ENCODE measurements at regions not wholly inside any gene's neighbourhood (a gene's known extent, or its start where the extent isn't known, plus 50 kb on each side); places are given as distances from the start of the nearest gene placed in this dataset.

DNA sequence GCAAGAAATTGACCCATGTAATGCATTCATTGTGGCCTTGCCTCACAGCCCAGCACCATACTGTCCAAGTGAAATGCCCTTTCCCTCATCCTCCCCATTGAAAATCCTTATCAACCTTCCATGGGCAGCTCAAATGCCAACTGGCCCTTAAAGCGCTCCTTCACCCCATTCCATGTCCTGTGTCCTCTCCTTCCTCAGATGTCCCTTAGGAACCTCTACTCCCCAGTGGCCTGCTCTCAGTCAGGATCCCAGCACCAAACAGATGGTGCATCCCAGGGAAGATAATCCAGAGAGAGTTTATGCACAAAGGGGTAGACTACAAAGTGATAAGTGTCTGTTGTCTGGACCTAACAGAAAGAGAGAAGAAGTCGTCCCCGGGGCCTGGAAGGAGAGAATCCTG lies 407.4 kb upstream of the ZNF507 start:
- H3K27ac ChIP-seq (ENCODE audit: low read depth in 2 of 2, low read length in 2 of 2): no peak overlapping the region
- no peaks in the 10 kb centered on the region for H3K9me3 ChIP-seq (ENCODE audit: control insufficient read depth in 2 of 2, low read length in 2 of 2)
- no peaks in the 10 kb centered on the region for H3K4me1 ChIP-seq (ENCODE audit: control insufficient read depth in 2 of 2, insufficient read depth in 2 of 2, low read length in 2 of 2)
- H3K4me3 ChIP-seq (ENCODE audit: low read length in 2 of 2): no peak overlapping the region
- no peak overlapping the region for H3K9ac ChIP-seq (ENCODE audit: low read depth in 1 of 2, low read length in 2 of 2)
- no peaks in the 10 kb centered on the region for H3K36me3 ChIP-seq (ENCODE audit: control insufficient read depth in 2 of 2, insufficient read depth in 2 of 2, low read length in 2 of 2)
- H3K27me3 ChIP-seq (ENCODE audit: control insufficient read depth in 2 of 2, insufficient read depth in 2 of 2, low read length in 2 of 2): no peaks in the 10 kb centered on the region

DNA sequence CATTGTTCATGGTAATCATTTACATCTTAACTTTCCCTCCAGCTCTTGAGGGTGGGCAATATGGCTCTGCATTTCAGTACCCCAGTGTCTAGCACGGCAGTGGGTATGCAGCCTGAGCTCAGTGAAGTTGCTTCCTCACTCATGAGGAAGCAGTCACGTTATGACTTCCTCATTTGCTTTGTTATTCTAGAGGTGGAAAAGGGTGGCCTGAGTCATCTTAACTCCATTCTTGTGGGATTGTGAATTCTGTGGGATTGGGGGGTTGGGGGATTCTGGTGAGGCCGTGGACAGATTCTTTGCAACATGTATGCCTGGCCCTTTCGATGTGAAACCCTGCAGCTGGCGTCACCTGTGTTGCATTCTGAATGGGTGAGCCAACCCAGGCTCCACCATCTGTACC lies 406.7 kb upstream of the ZNF507 start:
- no peak overlapping the region for H3K9ac ChIP-seq (ENCODE audit: low read depth in 1 of 2, low read length in 2 of 2)
- no peak overlapping the region for H3K27ac ChIP-seq (ENCODE audit: low read depth in 2 of 2, low read length in 2 of 2)
- H3K4me1 ChIP-seq (ENCODE audit: control insufficient read depth in 2 of 2, insufficient read depth in 2 of 2, low read length in 2 of 2): no peaks in the 10 kb centered on the region
- H3K27me3 ChIP-seq (ENCODE audit: control insufficient read depth in 2 of 2, insufficient read depth in 2 of 2, low read length in 2 of 2): no peaks in the 10 kb centered on the region
- H3K9me3 ChIP-seq (ENCODE audit: control insufficient read depth in 2 of 2, low read length in 2 of 2): no peaks in the 10 kb centered on the region
- H3K4me3 ChIP-seq (ENCODE audit: low read length in 2 of 2): no peak overlapping the region
- H3K36me3 ChIP-seq (ENCODE audit: control insufficient read depth in 2 of 2, insufficient read depth in 2 of 2, low read length in 2 of 2): no peaks in the 10 kb centered on the region

DNA sequence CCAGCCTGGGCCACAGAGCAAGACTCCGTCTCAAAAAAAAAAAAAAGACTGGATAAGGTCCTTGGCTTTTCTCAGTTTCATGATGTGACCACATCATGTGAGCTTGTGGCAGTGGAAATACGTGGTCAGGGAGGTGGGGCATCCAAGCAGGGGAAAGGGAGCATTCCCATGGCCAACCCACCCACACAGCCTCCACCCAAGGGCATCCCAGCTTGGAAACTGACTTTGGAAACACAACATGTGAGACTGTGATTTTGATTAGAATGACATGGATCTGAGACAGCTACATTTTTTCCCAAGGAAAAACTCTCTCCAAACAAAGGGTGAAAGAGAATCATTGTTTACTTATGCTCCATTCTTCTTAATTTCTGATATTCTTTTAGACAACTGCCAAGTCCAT lies 405.0 kb upstream of the ZNF507 start:
- Histone ChIP-seq H3K4me3 (ENCODE audit: low read length in 2 of 2) (no peak overlapping the region), H3K9ac (ENCODE audit: low read depth in 1 of 2, low read length in 2 of 2) (no peak overlapping the region), H3K9me3 (ENCODE audit: control insufficient read depth in 2 of 2, low read length in 2 of 2) (no peaks in the 10 kb centered on the region), H3K27ac (ENCODE audit: low read depth in 2 of 2, low read length in 2 of 2) (no peak overlapping the region), H3K27me3 (ENCODE audit: control insufficient read depth in 2 of 2, insufficient read depth in 2 of 2, low read length in 2 of 2) (no peaks in the 10 kb centered on the region), H3K36me3 (ENCODE audit: control insufficient read depth in 2 of 2, insufficient read depth in 2 of 2, low read length in 2 of 2) (no peaks in the 10 kb centered on the region), H3K4me1 (ENCODE audit: control insufficient read depth in 2 of 2, insufficient read depth in 2 of 2, low read length in 2 of 2) (no peaks in the 10 kb centered on the region)

DNA sequence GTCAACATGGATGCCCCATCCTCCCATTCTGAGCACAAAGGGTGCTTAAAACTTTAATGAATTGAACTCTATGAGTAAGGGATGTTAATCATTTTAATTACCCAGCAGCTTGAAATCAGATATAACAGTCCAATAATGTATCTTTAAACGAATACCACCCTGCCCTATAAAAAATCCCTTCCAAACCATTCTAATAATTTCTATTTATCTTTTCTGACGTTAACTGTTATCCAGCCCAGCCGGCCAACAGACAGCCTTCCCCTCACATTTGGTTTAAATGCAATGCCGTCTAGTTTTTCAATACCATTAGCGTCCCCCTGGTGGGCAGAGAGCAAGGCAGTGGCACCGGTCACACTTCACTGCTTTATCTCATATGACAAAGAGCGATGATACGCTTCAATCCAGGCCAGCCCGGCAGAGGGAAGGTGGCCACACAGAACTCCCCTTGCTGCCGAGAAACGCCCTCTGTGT lies 402.2 kb upstream of the ZNF507 start:
- Histone ChIP-seq H3K27me3 (ENCODE audit: control insufficient read depth in 2 of 2, insufficient read depth in 2 of 2, low read length in 2 of 2) (no peaks in the 10 kb centered on the region), H3K4me3 (ENCODE audit: low read length in 2 of 2) (no peak overlapping the region), H3K9me3 (ENCODE audit: control insufficient read depth in 2 of 2, low read length in 2 of 2) (no peaks in the 10 kb centered on the region), H3K36me3 (ENCODE audit: control insufficient read depth in 2 of 2, insufficient read depth in 2 of 2, low read length in 2 of 2) (no peaks in the 10 kb centered on the region), H3K27ac (ENCODE audit: low read depth in 2 of 2, low read length in 2 of 2) (no peak overlapping the region), H3K4me1 (ENCODE audit: control insufficient read depth in 2 of 2, insufficient read depth in 2 of 2, low read length in 2 of 2) (no peaks in the 10 kb centered on the region), H3K9ac (ENCODE audit: low read depth in 1 of 2, low read length in 2 of 2) (no peak overlapping the region)

DNA sequence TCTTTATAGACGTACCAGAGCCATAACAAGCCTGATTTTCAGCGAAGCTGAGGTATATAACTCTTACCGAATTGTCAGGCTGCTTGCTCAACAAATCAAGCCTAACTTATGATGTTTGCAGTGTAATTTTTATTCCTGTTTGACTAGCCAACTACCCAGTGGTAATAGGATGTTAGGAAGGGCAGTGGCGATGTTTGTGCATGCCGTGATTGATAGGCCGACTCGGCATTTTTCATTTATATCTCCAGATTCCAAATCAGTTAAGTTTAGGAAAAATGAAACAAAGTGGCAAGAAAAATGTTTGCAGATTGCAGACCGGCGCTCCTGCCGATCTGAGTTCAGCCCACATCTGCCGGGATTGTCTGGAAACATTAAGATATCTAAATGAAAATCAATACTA lies 401.6 kb upstream of the ZNF507 start:
- H3K4me3 ChIP-seq (ENCODE audit: low read length in 2 of 2): no peak overlapping the region
- no peaks in the 10 kb centered on the region for H3K36me3 ChIP-seq (ENCODE audit: control insufficient read depth in 2 of 2, insufficient read depth in 2 of 2, low read length in 2 of 2)
- no peak overlapping the region for H3K27ac ChIP-seq (ENCODE audit: low read depth in 2 of 2, low read length in 2 of 2)
- H3K4me1 ChIP-seq (ENCODE audit: control insufficient read depth in 2 of 2, insufficient read depth in 2 of 2, low read length in 2 of 2): no peaks in the 10 kb centered on the region
- H3K9me3 ChIP-seq (ENCODE audit: control insufficient read depth in 2 of 2, low read length in 2 of 2): no peaks in the 10 kb centered on the region
- no peaks in the 10 kb centered on the region for H3K27me3 ChIP-seq (ENCODE audit: control insufficient read depth in 2 of 2, insufficient read depth in 2 of 2, low read length in 2 of 2)
- no peak overlapping the region for H3K9ac ChIP-seq (ENCODE audit: low read depth in 1 of 2, low read length in 2 of 2)

DNA sequence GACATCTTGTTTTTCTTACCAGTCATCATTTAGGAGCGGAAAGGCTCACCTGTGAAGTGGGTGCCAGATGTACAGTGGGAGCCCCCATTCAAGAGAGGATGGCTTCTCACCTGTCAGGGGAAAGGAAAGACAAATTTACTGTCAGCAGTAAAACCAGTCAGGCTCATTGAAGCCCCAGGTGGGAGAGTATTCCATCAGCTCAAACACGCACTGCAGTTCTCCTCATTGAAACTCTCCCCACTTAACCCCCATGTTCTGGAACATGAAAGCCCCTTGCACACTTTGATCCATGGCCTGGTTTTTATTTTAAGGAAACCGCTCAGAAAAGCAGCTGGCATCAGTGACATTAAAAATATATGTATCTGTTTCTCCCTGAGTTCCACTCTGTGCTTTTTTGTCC lies 401.1 kb upstream of the ZNF507 start:
- Histone ChIP-seq H3K4me3 (ENCODE audit: low read length in 2 of 2) (no peak overlapping the region), H3K36me3 (ENCODE audit: control insufficient read depth in 2 of 2, insufficient read depth in 2 of 2, low read length in 2 of 2) (no peaks in the 10 kb centered on the region), H3K27ac (ENCODE audit: low read depth in 2 of 2, low read length in 2 of 2) (no peak overlapping the region), H3K27me3 (ENCODE audit: control insufficient read depth in 2 of 2, insufficient read depth in 2 of 2, low read length in 2 of 2) (no peaks in the 10 kb centered on the region), H3K4me1 (ENCODE audit: control insufficient read depth in 2 of 2, insufficient read depth in 2 of 2, low read length in 2 of 2) (no peaks in the 10 kb centered on the region), H3K9ac (ENCODE audit: low read depth in 1 of 2, low read length in 2 of 2) (no peak overlapping the region), H3K9me3 (ENCODE audit: control insufficient read depth in 2 of 2, low read length in 2 of 2) (no peaks in the 10 kb centered on the region)

DNA sequence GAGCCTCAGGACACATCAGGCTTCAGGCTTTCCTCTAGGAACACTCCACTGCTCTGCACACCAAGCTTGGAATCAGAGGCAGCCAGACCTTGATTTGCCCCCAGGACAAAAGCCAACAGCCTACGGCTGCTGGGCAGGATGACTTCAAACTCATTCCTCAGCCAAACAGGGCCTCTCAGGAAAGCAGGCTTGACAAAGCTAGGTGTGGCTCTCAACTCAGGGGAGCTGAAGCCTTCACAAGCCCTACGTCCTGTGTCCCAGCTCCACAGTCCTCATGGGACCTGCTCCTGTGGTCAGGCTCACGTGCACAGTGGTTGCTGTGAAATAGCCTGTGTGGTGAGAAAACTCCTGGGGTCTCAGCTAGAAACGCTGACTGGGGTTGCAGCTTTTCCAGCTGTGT lies 398.9 kb upstream of the ZNF507 start:
- H3K27ac ChIP-seq (ENCODE audit: low read depth in 2 of 2, low read length in 2 of 2): no peak overlapping the region
- H3K27me3 ChIP-seq (ENCODE audit: control insufficient read depth in 2 of 2, insufficient read depth in 2 of 2, low read length in 2 of 2): no peaks in the 10 kb centered on the region
- H3K4me3 ChIP-seq (ENCODE audit: low read length in 2 of 2): no peak overlapping the region
- no peaks in the 10 kb centered on the region for H3K9me3 ChIP-seq (ENCODE audit: control insufficient read depth in 2 of 2, low read length in 2 of 2)
- no peaks in the 10 kb centered on the region for H3K36me3 ChIP-seq (ENCODE audit: control insufficient read depth in 2 of 2, insufficient read depth in 2 of 2, low read length in 2 of 2)
- no peak overlapping the region for H3K9ac ChIP-seq (ENCODE audit: low read depth in 1 of 2, low read length in 2 of 2)
- no peaks in the 10 kb centered on the region for H3K4me1 ChIP-seq (ENCODE audit: control insufficient read depth in 2 of 2, insufficient read depth in 2 of 2, low read length in 2 of 2)

DNA sequence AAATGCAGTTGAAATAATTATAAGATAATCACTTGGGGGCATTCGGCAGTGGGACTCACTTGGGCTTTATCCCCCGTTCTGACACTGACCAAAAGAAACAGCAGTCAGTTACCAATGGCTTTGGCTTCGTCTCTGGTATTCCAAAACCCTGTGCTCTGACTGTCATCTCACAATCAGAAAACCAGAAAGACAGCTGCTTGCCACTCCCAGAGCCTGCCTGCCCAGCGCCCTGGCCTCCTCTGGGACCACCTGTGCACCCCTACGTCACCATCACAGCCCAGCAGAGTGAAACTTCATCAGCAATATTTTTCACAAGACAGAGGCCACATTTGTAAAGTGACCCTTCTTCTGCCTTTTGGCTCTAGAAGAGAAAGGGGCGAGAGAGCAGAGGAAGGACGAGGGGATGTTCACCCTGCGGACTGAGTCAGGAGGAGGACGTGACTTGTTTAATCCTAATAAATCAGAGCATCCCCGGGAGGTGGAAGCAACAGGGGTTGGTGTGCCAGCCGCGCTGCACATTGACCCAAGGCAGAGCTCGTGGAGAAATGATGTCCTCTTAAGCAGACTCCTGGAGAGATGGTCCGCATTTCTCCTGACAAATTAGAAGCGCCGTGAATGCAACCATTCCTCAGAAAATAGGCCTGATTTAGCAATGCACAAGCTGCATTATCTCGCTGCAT lies 397.8 kb upstream of the ZNF507 start:
- no peak overlapping the region for H3K9ac ChIP-seq (ENCODE audit: low read depth in 1 of 2, low read length in 2 of 2)
- no peaks in the 10 kb centered on the region for H3K4me1 ChIP-seq (ENCODE audit: control insufficient read depth in 2 of 2, insufficient read depth in 2 of 2, low read length in 2 of 2)
- no peaks in the 10 kb centered on the region for H3K27me3 ChIP-seq (ENCODE audit: control insufficient read depth in 2 of 2, insufficient read depth in 2 of 2, low read length in 2 of 2)
- H3K36me3 ChIP-seq (ENCODE audit: control insufficient read depth in 2 of 2, insufficient read depth in 2 of 2, low read length in 2 of 2): no peaks in the 10 kb centered on the region
- no peak overlapping the region for H3K27ac ChIP-seq (ENCODE audit: low read depth in 2 of 2, low read length in 2 of 2)
- no peak overlapping the region for H3K4me3 ChIP-seq (ENCODE audit: low read length in 2 of 2)
- no peaks in the 10 kb centered on the region for H3K9me3 ChIP-seq (ENCODE audit: control insufficient read depth in 2 of 2, low read length in 2 of 2)

DNA sequence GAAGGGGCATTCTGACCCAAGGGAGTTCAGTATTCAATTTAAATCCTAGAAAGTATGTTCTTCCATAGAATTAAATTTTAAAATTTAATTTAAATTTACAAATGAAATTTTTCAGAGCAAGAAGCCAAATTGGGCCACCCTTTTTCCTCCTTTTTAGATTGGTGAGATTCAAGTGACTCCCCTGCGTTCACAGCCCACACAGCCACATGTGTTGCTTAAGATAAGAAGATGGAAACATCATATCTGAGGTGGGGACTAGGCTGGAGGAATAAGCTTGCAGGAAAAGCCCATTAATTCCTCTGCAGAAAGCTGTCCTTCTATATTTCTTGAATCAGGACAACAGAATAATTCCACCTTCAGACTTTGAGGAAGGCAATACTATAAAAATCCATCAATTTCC lies 392.7 kb upstream of the ZNF507 start:
- Histone ChIP-seq H3K4me3 (ENCODE audit: low read length in 2 of 2) (no peak overlapping the region), H3K27ac (ENCODE audit: low read depth in 2 of 2, low read length in 2 of 2) (no peak overlapping the region), H3K27me3 (ENCODE audit: control insufficient read depth in 2 of 2, insufficient read depth in 2 of 2, low read length in 2 of 2) (no peaks in the 10 kb centered on the region), H3K9me3 (ENCODE audit: control insufficient read depth in 2 of 2, low read length in 2 of 2) (no peaks in the 10 kb centered on the region), H3K36me3 (ENCODE audit: control insufficient read depth in 2 of 2, insufficient read depth in 2 of 2, low read length in 2 of 2) (no peaks in the 10 kb centered on the region), H3K4me1 (ENCODE audit: control insufficient read depth in 2 of 2, insufficient read depth in 2 of 2, low read length in 2 of 2) (no peaks in the 10 kb centered on the region), H3K9ac (ENCODE audit: low read depth in 1 of 2, low read length in 2 of 2) (no peak overlapping the region)

DNA sequence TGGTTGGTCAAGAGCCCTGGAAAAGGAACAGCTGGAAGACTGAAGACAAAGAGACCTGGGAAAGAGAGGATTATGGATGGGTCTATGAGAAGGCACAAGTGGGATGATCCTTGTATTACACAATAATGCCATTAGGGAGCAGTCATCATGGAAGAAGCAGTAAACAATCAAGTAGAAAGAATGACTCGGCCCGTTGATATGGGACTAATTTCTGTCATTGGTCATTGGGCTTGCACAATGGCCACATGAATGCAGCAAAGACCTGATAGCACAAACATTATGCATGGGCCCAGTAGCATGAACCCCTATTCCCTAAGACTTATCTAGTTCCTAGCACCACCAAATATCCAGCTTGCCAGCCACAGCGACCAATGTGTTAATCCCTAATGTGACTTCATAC lies 390.3 kb upstream of the ZNF507 start:
- Histone ChIP-seq H3K36me3 (ENCODE audit: control insufficient read depth in 2 of 2, insufficient read depth in 2 of 2, low read length in 2 of 2) (no peaks in the 10 kb centered on the region), H3K27me3 (ENCODE audit: control insufficient read depth in 2 of 2, insufficient read depth in 2 of 2, low read length in 2 of 2) (no peaks in the 10 kb centered on the region)

DNA sequence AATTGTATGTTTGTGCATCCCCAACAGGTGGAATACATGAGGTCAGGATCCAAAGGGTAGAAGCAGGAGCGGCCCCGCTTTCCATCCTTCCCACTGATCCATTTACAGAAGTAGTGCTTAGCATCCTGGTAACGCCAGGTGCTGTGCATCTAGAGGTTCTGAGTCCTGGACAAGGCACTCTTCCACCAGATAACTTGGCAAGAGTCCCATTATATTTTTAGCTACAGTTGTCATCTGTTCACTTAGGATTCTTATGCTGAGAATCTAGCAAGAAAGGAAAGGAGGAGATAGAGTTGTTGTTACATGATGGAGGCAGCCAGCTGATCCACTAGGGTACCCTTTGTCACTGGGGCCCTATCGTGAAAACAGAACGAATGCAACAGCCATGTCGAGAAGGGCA lies 389.5 kb upstream of the ZNF507 start:
- Histone ChIP-seq H3K9ac (ENCODE audit: low read depth in 1 of 2, low read length in 2 of 2) (no peak overlapping the region), H3K4me1 (ENCODE audit: control insufficient read depth in 2 of 2, insufficient read depth in 2 of 2, low read length in 2 of 2) (no peaks in the 10 kb centered on the region), H3K27ac (ENCODE audit: low read depth in 2 of 2, low read length in 2 of 2) (no peak overlapping the region), H3K27me3 (ENCODE audit: control insufficient read depth in 2 of 2, insufficient read depth in 2 of 2, low read length in 2 of 2) (no peaks in the 10 kb centered on the region), H3K36me3 (ENCODE audit: control insufficient read depth in 2 of 2, insufficient read depth in 2 of 2, low read length in 2 of 2) (no peaks in the 10 kb centered on the region), H3K4me3 (ENCODE audit: low read length in 2 of 2) (no peak overlapping the region), H3K9me3 (ENCODE audit: control insufficient read depth in 2 of 2, low read length in 2 of 2) (no peaks in the 10 kb centered on the region)

More for the DNA sequence above, 390.3 kb upstream of the ZNF507 start:
- no peak overlapping the region for H3K4me3 ChIP-seq (ENCODE audit: low read length in 2 of 2)
- no peak overlapping the region for H3K27ac ChIP-seq (ENCODE audit: low read depth in 2 of 2, low read length in 2 of 2)
- no peaks in the 10 kb centered on the region for H3K9me3 ChIP-seq (ENCODE audit: control insufficient read depth in 2 of 2, low read length in 2 of 2)
- H3K4me1 ChIP-seq (ENCODE audit: control insufficient read depth in 2 of 2, insufficient read depth in 2 of 2, low read length in 2 of 2): no peaks in the 10 kb centered on the region
- no peak overlapping the region for H3K9ac ChIP-seq (ENCODE audit: low read depth in 1 of 2, low read length in 2 of 2)
